Retinal pigment epithelial cell (primary cell): ENCODE measurements at regions not wholly inside any gene's neighbourhood (a gene's known extent, or its start where the extent isn't known, plus 50 kb on each side); places are given as distances from the start of the nearest gene placed in this dataset.

Source experiments
- DNase-seq: peaks from one replicate; pipeline ENCODE4 v3.0.0-alpha.2; 2010; ENCODE audit warnings: low read depth
- H3K4me3 ChIP-seq: 2 replicates; pipeline ENCODE4 v1.5.1; 2011; ENCODE audit warnings: mild to moderate bottlenecking, low read length, control low read depth, moderate library complexity
- TF ChIP-seq, protein P1 (sequence below): conservative IDR thresholded peaks from 2 replicates; pipeline ENCODE4 v1.5.1; 2011; ENCODE audit warnings: low read depth, low read length, control low read depth, inconsistent platforms

DNA sequence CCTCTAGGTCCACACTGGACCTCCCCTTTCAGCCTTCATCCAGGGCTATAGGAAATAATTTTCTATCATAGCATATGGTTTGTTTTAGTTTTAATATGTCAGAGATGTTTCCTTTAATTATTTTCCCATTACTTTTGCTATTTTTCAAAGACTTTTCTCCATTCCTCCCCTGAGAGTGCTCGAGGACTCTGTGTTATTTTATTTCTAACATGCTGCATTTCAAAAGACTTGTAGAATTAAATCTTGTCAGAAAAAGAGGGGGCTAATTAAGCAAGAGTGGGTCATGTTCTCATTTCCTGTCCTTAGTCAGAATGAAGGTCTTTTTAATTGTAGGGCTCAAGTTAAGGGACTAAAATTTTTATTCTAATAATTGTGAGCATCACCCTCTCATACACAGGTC, 71.6 kb upstream of the CTTNBP2 start:
- TF ChIP-seq, protein P1, sequence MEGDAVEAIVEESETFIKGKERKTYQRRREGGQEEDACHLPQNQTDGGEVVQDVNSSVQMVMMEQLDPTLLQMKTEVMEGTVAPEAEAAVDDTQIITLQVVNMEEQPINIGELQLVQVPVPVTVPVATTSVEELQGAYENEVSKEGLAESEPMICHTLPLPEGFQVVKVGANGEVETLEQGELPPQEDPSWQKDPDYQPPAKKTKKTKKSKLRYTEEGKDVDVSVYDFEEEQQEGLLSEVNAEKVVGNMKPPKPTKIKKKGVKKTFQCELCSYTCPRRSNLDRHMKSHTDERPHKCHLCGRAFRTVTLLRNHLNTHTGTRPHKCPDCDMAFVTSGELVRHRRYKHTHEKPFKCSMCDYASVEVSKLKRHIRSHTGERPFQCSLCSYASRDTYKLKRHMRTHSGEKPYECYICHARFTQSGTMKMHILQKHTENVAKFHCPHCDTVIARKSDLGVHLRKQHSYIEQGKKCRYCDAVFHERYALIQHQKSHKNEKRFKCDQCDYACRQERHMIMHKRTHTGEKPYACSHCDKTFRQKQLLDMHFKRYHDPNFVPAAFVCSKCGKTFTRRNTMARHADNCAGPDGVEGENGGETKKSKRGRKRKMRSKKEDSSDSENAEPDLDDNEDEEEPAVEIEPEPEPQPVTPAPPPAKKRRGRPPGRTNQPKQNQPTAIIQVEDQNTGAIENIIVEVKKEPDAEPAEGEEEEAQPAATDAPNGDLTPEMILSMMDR = no peak
- DNase-seq = no peak
- no peak overlapping the region for H3K4me3 ChIP-seq

DNA sequence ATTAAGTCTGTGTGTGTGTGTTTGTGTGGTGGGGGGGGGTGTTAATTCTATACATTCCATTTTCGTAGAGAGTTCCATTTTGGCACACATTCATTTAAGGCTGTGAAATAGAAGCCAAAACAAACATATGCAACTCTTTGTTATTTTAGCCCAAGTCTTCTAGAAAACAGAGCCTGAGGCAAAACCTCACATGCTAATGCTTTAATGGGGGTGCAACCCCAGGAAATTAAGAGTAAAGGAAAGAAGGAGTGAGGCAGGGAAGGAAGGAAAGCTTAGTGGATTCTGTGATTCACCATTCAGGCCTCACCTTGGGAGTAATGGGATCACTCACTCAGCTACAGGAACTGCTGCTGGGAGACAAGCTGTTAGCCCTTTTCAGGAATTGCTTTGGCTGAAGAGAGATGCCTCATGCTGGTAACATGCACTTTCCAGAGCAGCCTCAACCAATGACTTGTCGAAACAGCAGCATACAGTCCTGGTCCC, 73.0 kb upstream of the CTTNBP2 start:
- H3K4me3 ChIP-seq = no peak overlapping the region
- no peak for DNase-seq
- TF ChIP-seq, protein P1 = no peak

DNA sequence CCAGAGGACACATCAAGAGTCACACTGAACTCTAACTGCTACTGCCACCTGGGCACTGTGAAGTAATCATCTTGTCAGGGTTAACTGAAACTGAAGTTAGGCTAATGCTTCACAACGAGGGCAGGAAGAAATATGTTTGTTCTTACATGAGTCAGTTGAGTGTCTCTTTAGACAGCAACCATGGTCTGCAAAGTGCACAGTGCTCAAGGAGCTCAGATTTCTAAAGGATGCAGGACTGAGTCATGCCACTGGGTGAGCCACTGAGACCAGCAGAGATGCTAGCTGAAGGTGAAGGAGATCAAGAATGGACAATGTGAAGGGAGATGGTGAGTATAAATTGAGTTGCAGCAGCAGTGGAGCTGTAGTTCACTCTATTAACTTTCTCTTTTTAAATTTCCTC, 76.0 kb upstream of the CTTNBP2 start:
- no peak overlapping the region for H3K4me3 ChIP-seq
- TF ChIP-seq, protein P1 = peak; percentile 39
- DNase-seq = no peak

DNA sequence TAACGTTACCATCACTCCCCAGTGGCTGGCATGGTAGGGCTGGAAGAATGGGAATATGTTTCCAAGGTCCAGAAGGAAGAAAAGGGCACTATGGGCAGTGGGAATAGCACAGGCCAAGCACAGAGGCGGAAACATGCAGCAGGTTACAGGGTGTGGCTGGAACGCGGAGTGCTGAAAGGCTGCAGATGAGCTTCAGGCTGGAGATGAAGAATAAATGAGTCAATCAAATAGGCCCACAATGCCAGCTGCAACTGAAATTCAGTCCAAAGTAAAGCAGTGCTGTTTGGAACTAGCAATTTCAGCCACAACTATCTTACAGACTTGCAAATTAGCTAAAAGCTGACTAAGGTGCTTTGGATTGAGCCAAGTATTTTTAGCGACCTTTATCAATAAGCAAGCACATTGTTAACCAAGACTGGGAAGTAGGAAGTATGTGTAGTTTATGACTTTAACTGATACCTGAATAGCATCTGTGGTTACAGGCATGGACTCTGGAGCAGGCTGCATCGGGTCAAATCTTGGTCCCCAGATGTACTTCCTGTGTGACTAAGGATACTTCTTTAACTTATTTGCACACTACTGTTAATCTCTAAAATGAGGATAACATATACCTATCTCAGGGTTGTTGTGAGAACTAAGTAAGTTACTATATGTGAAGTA, 77.5 kb upstream of the CTTNBP2 start:
- TF ChIP-seq, protein P1 = no peak
- H3K4me3 ChIP-seq = no peak overlapping the region
- DNase-seq = no peak

DNA sequence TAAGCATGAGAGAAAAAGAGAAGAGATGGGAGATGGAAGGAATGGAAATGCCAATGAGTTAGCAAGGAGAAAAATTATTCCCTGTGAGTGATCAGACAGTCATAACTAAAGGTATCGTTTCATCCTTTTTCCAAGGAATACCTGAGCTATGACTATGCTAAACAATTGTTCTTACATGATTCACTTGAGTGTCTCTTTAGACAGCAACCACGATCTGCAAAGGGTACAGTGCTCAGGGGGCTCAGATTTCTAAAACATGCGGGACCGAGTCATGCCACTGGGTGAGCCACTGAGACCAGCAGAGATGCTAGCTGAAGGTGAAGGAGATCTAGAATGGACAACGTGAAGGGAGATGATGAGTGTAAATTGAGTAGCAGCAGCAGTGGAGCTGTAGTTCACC, 78.0 kb upstream of the CTTNBP2 start:
- DNase-seq = no peak
- no peak overlapping the region for H3K4me3 ChIP-seq
- TF ChIP-seq, protein P1 = no peak

DNA sequence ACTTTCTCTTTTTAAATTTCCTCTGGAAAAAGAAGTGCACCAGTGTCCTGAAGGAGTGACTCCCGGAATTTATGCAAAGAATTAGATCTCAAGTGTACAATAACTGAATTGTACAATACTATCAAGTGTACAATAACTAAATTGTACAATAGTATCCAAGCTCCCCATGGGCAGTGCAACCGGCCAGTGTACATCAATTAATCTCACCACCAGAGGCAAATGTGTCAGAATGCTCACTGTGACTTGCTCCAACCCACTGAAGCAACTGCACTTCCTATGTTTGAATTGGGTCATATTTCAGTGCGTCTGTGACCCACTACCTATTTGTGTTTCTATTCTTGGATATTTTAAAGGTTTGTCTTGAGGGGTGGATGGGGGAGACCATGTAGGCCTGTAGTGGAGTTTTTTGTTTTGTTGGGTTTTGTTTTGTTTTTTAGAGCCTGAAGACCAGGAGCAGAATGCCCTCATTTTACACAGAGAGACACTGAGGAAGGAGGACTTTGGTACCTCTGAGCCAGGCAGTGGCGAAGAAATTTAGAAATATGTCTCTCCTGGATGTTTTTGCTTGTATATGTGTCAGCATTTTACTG, 78.5 kb upstream of the CTTNBP2 start:
- TF ChIP-seq, protein P1 = no peak
- DNase-seq = no peak
- no peak overlapping the region for H3K4me3 ChIP-seq

DNA sequence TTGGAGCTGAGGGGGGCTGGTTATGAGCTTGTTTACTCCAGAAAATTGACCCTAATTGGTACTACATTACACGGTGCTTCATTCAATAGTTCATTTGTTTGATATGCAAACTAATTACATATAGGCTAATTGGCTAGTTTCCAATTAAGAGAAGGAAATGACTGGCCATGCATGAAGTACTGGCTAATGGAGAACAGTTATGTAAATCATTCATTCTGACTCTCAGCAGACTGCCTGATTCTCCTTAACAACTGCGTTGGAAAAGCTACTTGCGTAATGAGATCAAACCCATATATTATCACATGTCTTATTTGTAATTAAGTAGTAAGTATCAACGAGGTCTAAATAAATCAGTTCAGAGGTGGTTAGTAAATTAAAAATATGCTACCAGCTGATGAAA, 81.8 kb upstream of the CTTNBP2 start:
- H3K4me3 ChIP-seq = no peak overlapping the region
- DNase-seq = no peak
- TF ChIP-seq, protein P1 = no peak
